ENCODE measurements at regions not wholly inside any gene's neighbourhood (a gene's known extent, or its start where the extent isn't known, plus 50 kb on each side); places are given as distances from the start of the nearest gene placed in this dataset.

GRCh38 chrX:578531-578930, 52.1 kb upstream of the SHOX start:
- Mint-ChIP-seq H3K36me3 (no peaks in the 10 kb centered on the region), H3K9me3 (peaks cover 11% of the 10 kb centered on the region), H3K4me3 (no peak overlapping the region), H3K4me1 (ENCODE audit: low read depth) (no peaks in the 10 kb centered on the region), H3K27me3 (no peaks in the 10 kb centered on the region), H3K27ac (no peak overlapping the region)
- intact Hi-C loops (cut with micrococcal nuclease), result loop anchor here (10.0 kb wide), 2 partner anchors 336 to 586 kb away; no protein-coding TSS in a partner anchor
- CTCF ChIA-PET, result no interaction called here
- POLR2A ChIA-PET, result no interaction called here
- no peak for DNase-seq

- Mint-ChIP-seq H3K27me3 (no peaks in the 10 kb centered on the region), H3K36me3 (no peaks in the 10 kb centered on the region), H3K4me1 (ENCODE audit: low read depth) (no peaks in the 10 kb centered on the region), H3K27ac (no peak overlapping the region), H3K4me3 (no peak overlapping the region), H3K9me3 (peaks cover 11% of the 10 kb centered on the region)
- no peak for DNase-seq
- POLR2A ChIA-PET, result no interaction called here
- CTCF ChIA-PET, result no interaction called here
- intact Hi-C loops (cut with micrococcal nuclease), result no loop called here
These were observed 50.6 kb upstream of the SHOX start for GRCh38 chrX:580030-580429.
